ENCODE measurements at regions not wholly inside any gene's neighbourhood (a gene's known extent, or its start where the extent isn't known, plus 50 kb on each side); places are given as distances from the start of the nearest gene placed in this dataset.

GRCh38 chr2:23289671-23290070 lies 95.3 kb upstream of the KLHL29 start:
- DNase-seq (no peak), ATAC-seq (ENCODE audit: insufficient read depth, low read depth) (no peak)
- no peak overlapping the region for H2AFZ ChIP-seq (ENCODE audit: low read depth, low read length)
- TF ChIP-seq CTCF (IDR thresholded peaks at IDR 0.05; ENCODE audit: borderline replicate concordance, extremely low read depth, low read length, poor library complexity, severe bottlenecking) = no peak
- TF ChIP-seq EZH2 (IDR thresholded peaks at IDR 0.05; ENCODE audit: borderline replicate concordance, low read depth, low read length, severe bottlenecking) = no peak
- H3K4me3 ChIP-seq (ENCODE audit: low read depth in 1 of 2, low read length in 2 of 2) = no peak overlapping the region
- H3K27me3 ChIP-seq (ENCODE audit: insufficient read depth, low read length, poor library complexity) = no peaks in the 10 kb centered on the region
- H3K9me3 ChIP-seq (ENCODE audit: insufficient read depth, low read length, severe bottlenecking) = no peaks in the 10 kb centered on the region
- no peaks in the 10 kb centered on the region for H3K4me1 ChIP-seq (ENCODE audit: insufficient read depth, low read length)
- no peaks in the 10 kb centered on the region for H3K79me2 ChIP-seq (ENCODE audit: insufficient read depth, low read length)
- no peak overlapping the region for H3K9ac ChIP-seq (ENCODE audit: low read depth, low read length)
- no peaks in the 10 kb centered on the region for H4K20me1 ChIP-seq (ENCODE audit: insufficient read depth, low read length)
- H3K27ac ChIP-seq (ENCODE audit: low read length) = no peak overlapping the region
- H3K36me3 ChIP-seq (ENCODE audit: insufficient read depth, low read length) = no peaks in the 10 kb centered on the region
- no peak overlapping the region for H3K4me2 ChIP-seq (ENCODE audit: insufficient read depth, low read length)

GRCh38 chr2:23291239-23291638 lies 93.7 kb upstream of the KLHL29 start:
- DNase-seq (no peak), ATAC-seq (ENCODE audit: insufficient read depth, low read depth) (no peak)
- TF ChIP-seq CTCF (IDR thresholded peaks at IDR 0.05; ENCODE audit: borderline replicate concordance, extremely low read depth, low read length, poor library complexity, severe bottlenecking) (no peak), EZH2 (IDR thresholded peaks at IDR 0.05; ENCODE audit: borderline replicate concordance, low read depth, low read length, severe bottlenecking) (no peak)
- no peak overlapping the region for H3K4me2 ChIP-seq (ENCODE audit: insufficient read depth, low read length)
- no peak overlapping the region for H3K4me3 ChIP-seq (ENCODE audit: low read depth in 1 of 2, low read length in 2 of 2)
- H3K79me2 ChIP-seq (ENCODE audit: insufficient read depth, low read length) = no peaks in the 10 kb centered on the region
- H3K4me1 ChIP-seq (ENCODE audit: insufficient read depth, low read length) = no peaks in the 10 kb centered on the region
- no peaks in the 10 kb centered on the region for H4K20me1 ChIP-seq (ENCODE audit: insufficient read depth, low read length)
- H3K9me3 ChIP-seq (ENCODE audit: insufficient read depth, low read length, severe bottlenecking) = no peaks in the 10 kb centered on the region
- H2AFZ ChIP-seq (ENCODE audit: low read depth, low read length) = no peak overlapping the region
- no peak overlapping the region for H3K9ac ChIP-seq (ENCODE audit: low read depth, low read length)
- H3K36me3 ChIP-seq (ENCODE audit: insufficient read depth, low read length) = no peaks in the 10 kb centered on the region
- no peaks in the 10 kb centered on the region for H3K27me3 ChIP-seq (ENCODE audit: insufficient read depth, low read length, poor library complexity)
- no peak overlapping the region for H3K27ac ChIP-seq (ENCODE audit: low read length)

- Histone ChIP-seq H3K9me3 (ENCODE audit: insufficient read depth, low read length, severe bottlenecking) (no peaks in the 10 kb centered on the region), H3K27ac (ENCODE audit: low read length) (no peak overlapping the region)
These were observed 93.0 kb upstream of the KLHL29 start for GRCh38 chr2:23292024-23292423.

More at GRCh38 chr2:23292024-23292423, 93.0 kb upstream of the KLHL29 start:
- TF ChIP-seq EZH2 (IDR thresholded peaks at IDR 0.05; ENCODE audit: borderline replicate concordance, low read depth, low read length, severe bottlenecking) (no peak), CTCF (IDR thresholded peaks at IDR 0.05; ENCODE audit: borderline replicate concordance, extremely low read depth, low read length, poor library complexity, severe bottlenecking) (no peak)
- no peak overlapping the region for H3K4me2 ChIP-seq (ENCODE audit: insufficient read depth, low read length)
- DNase-seq (no peak), ATAC-seq (ENCODE audit: insufficient read depth, low read depth) (no peak)
- no peaks in the 10 kb centered on the region for H4K20me1 ChIP-seq (ENCODE audit: insufficient read depth, low read length)
- H2AFZ ChIP-seq (ENCODE audit: low read depth, low read length) = no peak overlapping the region
- no peaks in the 10 kb centered on the region for H3K4me1 ChIP-seq (ENCODE audit: insufficient read depth, low read length)
- no peaks in the 10 kb centered on the region for H3K27me3 ChIP-seq (ENCODE audit: insufficient read depth, low read length, poor library complexity)
- no peak overlapping the region for H3K4me3 ChIP-seq (ENCODE audit: low read depth in 1 of 2, low read length in 2 of 2)
- H3K79me2 ChIP-seq (ENCODE audit: insufficient read depth, low read length) = no peaks in the 10 kb centered on the region
- no peaks in the 10 kb centered on the region for H3K36me3 ChIP-seq (ENCODE audit: insufficient read depth, low read length)
- H3K9ac ChIP-seq (ENCODE audit: low read depth, low read length) = no peak overlapping the region

All from DND-41 (cell line).